NCI-H128 (cell line): ENCODE measurements at regions not wholly inside any gene's neighbourhood (a gene's known extent, or its start where the extent isn't known, plus 50 kb on each side); places are given as distances from the start of the nearest gene placed in this dataset.

Experiments used
- DNase-seq: peaks from one replicate; lab custom pipeline; 2025; ENCODE audit not compliant: unreplicated experiment; lab: John Stamatoyannopoulos, UW

GRCh38 chr18:45255197-45255890 lies 359.9 kb upstream of the SLC14A2 start:
- DNase-seq: no peak

- no peak for DNase-seq
Observed at GRCh38 chr18:45260125-45260524, 355.2 kb upstream of the SLC14A2 start.

- no peak for DNase-seq
Observed at GRCh38 chr18:45266023-45266422, 349.3 kb upstream of the SLC14A2 start.

- DNase-seq: no peak
Observed at GRCh38 chr18:45267622-45268021, 347.7 kb upstream of the SLC14A2 start.

DNA sequence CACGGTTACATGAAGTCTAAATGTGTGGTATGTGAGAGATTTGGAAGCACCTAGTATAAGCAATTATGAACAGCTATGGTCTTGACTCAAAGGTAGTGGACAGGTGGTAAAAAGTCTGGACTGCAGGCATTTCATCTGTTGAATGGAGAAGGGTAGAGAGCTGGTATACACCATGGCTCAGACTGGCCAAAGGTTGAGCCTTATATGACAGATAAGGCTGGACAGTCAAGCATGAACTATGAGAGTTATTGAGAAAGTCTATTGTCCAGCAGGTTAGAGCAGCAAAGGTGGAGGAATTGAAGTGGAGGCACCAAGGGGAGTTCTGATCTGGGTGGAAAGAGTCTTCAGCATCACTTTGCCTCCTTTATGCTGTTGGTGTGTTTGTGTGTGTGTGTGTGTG lies 346.7 kb upstream of the SLC14A2 start:
- DNase-seq: no peak

- DNase-seq: no peak
Observed at GRCh38 chr18:45270289-45270771, 344.9 kb upstream of the SLC14A2 start.

- no peak for DNase-seq
Observed at GRCh38 chr18:45274026-45274425, 341.2 kb upstream of the SLC14A2 start.

DNA sequence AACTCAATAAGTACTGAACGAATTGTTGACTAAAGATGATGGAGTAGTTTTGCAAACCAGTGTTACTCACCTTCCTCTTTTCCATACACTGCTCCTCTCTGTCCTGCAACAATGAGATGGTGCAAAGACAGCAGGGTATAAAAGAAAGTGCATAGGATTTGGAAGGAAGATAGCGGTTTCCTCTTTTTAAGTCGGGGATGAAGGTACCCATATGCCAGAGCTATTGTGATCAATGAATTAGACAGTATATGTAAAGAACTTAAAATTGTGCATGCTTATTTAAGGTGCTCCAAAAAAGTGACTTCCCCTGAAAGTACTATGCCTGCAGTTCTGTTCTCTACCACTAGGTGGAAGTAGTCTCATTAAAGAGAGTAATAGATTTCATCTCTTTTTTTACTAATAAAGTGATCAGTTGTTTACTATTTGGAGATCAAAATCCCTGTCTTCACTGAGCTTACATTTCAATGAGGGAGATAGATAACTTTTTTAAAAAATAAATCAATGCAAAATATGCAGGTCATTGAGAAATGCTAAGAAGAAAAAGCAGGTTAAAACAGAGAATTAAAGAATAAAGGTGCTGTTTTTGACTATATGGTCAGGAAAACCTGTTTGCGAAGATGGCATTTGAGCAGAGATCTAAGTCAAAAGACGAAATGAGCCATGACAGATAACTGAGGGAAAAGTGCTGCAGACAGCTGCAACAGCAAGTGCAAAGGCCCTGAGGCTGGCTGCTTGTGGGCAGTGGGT lies 339.7 kb upstream of the SLC14A2 start:
- DNase-seq: no peak

DNA sequence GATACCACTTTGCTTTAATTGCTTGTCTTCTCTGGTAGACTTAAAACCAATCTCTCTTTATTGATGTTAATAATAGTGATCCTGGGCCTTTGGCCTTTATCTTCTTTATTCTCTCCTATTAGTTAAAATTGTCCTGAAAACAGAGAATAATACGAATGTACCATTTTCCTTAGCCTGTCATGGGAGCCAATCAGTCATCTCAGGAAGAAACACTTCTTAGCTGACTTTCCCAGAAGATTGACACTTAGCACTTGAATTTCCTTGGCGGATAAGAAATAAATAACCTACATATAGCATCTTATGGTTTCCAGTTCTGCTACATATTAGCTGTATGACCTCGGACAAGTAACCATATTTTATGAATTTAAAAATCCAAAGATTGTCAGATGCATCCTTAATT lies 338.4 kb upstream of the SLC14A2 start:
- DNase-seq: no peak

- no peak for DNase-seq
Observed at GRCh38 chr18:45277908-45278307, 337.4 kb upstream of the SLC14A2 start.

- DNase-seq: no peak
Observed at GRCh38 chr18:45280481-45281276, 334.6 kb upstream of the SLC14A2 start.

- DNase-seq: no peak
Observed at GRCh38 chr18:45282101-45282812, 333.0 kb upstream of the SLC14A2 start.

GRCh38 chr18:45284174-45284573 lies 331.1 kb upstream of the SLC14A2 start:
- no peak for DNase-seq

GRCh38 chr18:45284851-45285250 lies 330.4 kb upstream of the SLC14A2 start:
- no peak for DNase-seq

GRCh38 chr18:45285251-45285650 lies 330.0 kb upstream of the SLC14A2 start:
- DNase-seq: no peak

DNA sequence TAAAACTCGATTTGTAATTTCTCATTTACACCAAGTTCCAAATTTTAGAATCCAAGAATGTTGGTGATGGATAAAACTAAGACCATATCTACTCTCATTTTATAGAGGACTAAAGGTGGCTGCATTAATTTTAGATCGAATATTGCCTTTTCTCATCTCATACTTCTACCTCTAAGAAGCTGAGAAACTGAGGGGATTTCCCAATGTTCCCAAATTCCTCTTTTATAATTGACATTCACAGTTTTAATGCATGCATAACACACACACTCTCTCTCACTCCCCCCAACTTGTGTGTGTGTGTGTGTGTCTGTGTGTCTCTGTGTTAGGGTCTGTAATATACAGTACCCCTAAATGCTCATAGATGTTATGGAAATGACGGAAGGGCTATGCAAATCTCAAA lies 328.8 kb upstream of the SLC14A2 start:
- DNase-seq: no peak

DNA sequence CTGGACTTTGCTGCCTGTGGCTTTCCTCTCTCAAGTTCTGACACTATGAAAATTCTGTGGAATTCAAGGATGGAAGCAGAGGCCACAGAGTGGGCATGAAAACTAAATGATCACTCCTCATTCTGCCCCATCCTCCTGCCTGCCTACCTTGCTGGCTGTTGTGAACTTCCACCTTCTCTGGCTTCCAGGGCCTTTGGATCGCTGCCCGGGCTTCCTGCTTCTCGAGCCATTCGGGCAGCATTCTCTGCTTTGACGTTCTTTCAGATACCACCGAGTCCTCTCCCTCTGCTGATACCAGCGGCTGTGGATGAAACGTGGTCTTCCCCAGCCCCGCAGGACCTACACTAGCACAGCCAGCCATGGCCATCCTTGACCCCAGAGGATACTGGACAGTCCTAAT lies 327.7 kb upstream of the SLC14A2 start:
- no peak for DNase-seq

- DNase-seq: no peak
Observed at GRCh38 chr18:45290364-45290763, 324.9 kb upstream of the SLC14A2 start.

GRCh38 chr18:45291621-45292615 lies 323.4 kb upstream of the SLC14A2 start:
- DNase-seq: no peak

DNA sequence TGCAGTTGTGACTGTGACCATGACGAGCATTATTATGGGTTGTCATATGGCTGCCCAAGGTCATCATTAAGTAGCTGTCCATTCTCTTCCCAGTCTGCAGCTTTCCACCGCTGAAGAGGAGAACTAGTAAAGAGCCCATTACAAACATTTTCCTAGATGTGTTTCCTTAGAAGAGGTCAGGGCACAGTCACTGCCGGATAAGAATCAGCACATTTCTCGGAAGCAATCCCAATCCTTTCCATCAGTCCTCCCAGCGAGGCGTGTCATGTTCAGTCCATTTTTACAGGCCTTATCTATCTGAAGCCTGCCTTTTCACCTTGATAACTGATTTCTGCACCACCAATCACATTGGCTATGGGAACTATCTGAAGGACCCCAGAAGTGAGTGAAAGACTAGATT lies 319.9 kb upstream of the SLC14A2 start:
- DNase-seq: no peak
